ENCODE measurements at regions not wholly inside any gene's neighbourhood (a gene's known extent, or its start where the extent isn't known, plus 50 kb on each side); places are given as distances from the start of the nearest gene placed in this dataset.

- no peak for TF ChIP-seq CTCF (IDR thresholded peaks at IDR 0.05)
- no peak for TF ChIP-seq POLR2A (IDR thresholded peaks at IDR 0.05)
Observed at GRCh38 chr17:13302419-13302818, 284.6 kb upstream of the ELAC2 start.

Measured in tibial nerve (tissue), 3 donors.